NB4 (cell line): ENCODE measurements at regions not wholly inside any gene's neighbourhood (a gene's known extent, or its start where the extent isn't known, plus 50 kb on each side); places are given as distances from the start of the nearest gene placed in this dataset.

Experiments used
- DNase-seq: peaks from one replicate; pipeline ENCODE4 v3.0.0; 2010; ENCODE audit warnings: low read depth
- H3K4me3 ChIP-seq: one replicate; pipeline ENCODE4 v1.5.1; 2011; ENCODE audit warnings: mild to moderate bottlenecking, low read depth, low read length, moderate library complexity
- CTCF ChIP-seq: IDR thresholded peaks from one replicate; pipeline ENCODE4 v1.5.1; 2012; ENCODE audit warnings: low read depth, low read length
- MAX ChIP-seq: IDR thresholded peaks from 2 replicates; pipeline ENCODE4 v1.6.1; 2011; ENCODE audit warnings: low read depth, low read length
- MYC ChIP-seq: IDR thresholded peaks from 2 replicates; pipeline ENCODE4 v1.6.1; 2011; ENCODE audit warnings: low read depth, low read length
- POLR2A ChIP-seq: IDR thresholded peaks from 2 replicates; pipeline ENCODE4 v1.6.1; 2011; ENCODE audit warnings: mild to moderate bottlenecking; ENCODE audit not compliant: insufficient read length; ENCODE audit errors: extremely low read depth

- DNase-seq = no peak
- TF ChIP-seq MYC (no peak), MAX (no peak), CTCF (no peak), POLR2A (no peak)
- no peak overlapping the region for H3K4me3 ChIP-seq
Measured at GRCh38 chr12:111129149-111129767, 208.9 kb upstream of the MYL2 start.

GRCh38 chr12:111126331-111126730 lies 206.0 kb upstream of the MYL2 start:
- no peak overlapping the region for H3K4me3 ChIP-seq
- TF ChIP-seq MAX = no peak
- TF ChIP-seq MYC = no peak
- no peak for TF ChIP-seq CTCF
- no peak for TF ChIP-seq POLR2A
- DNase-seq = peak; percentile 58

- TF ChIP-seq CTCF (no peak), POLR2A (no peak), MYC (no peak), MAX (no peak)
- H3K4me3 ChIP-seq = no peak overlapping the region
- no peak for DNase-seq
Measured at GRCh38 chr12:111124183-111124582, 203.8 kb upstream of the MYL2 start.

GRCh38 chr12:111123390-111123789 lies 203.0 kb upstream of the MYL2 start:
- TF ChIP-seq CTCF (no peak), POLR2A (no peak), MYC (no peak), MAX (no peak)
- DNase-seq = no peak
- no peak overlapping the region for H3K4me3 ChIP-seq

GRCh38 chr12:111122458-111122878 lies 202.1 kb upstream of the MYL2 start:
- no peak overlapping the region for H3K4me3 ChIP-seq
- no peak for DNase-seq
- TF ChIP-seq POLR2A (no peak), MYC (no peak), MAX (no peak), CTCF (no peak)
